Trophoblast cell (in vitro differentiated cells and primary cell): ENCODE measurements at regions not wholly inside any gene's neighbourhood (a gene's known extent, or its start where the extent isn't known, plus 50 kb on each side); places are given as distances from the start of the nearest gene placed in this dataset.

Experiments
- DNase-seq, 2 donors: peaks; one replicate each; pipeline ENCODE4 v3.0.0-alpha.2; 2016
- H2AFZ ChIP-seq: 2 replicates; pipeline ENCODE4 v1.6.1; 2013; ENCODE audit warnings: low read length, moderate library complexity, mild to moderate bottlenecking; ENCODE audit not compliant: insufficient read depth, poor library complexity
- H2AK5ac ChIP-seq: 2 replicates; pipeline ENCODE4 v1.6.1; 2013; ENCODE audit warnings: mild to moderate bottlenecking, low read length
- H2BK120ac ChIP-seq: 2 replicates; pipeline ENCODE4 v1.6.1; 2013; ENCODE audit warnings: low read length, mild to moderate bottlenecking, moderate library complexity; ENCODE audit not compliant: insufficient read depth, poor library complexity
- H2BK12ac ChIP-seq: 2 replicates; pipeline ENCODE4 v1.6.1; 2013; ENCODE audit warnings: mild to moderate bottlenecking, low read length, moderate library complexity
- H2BK5ac ChIP-seq: 2 replicates; pipeline ENCODE4 v1.6.1; 2013; ENCODE audit warnings: low read length, low read depth, moderate library complexity, mild to moderate bottlenecking; ENCODE audit not compliant: poor library complexity
- H3K14ac ChIP-seq: 2 replicates; pipeline ENCODE4 v1.6.1; 2013; ENCODE audit warnings: mild to moderate bottlenecking, low read length
- H3K18ac ChIP-seq: 2 replicates; pipeline ENCODE4 v1.6.1; 2013; ENCODE audit warnings: mild to moderate bottlenecking, low read length
- H3K23ac ChIP-seq: 2 replicates; pipeline ENCODE4 v1.6.1; 2013; ENCODE audit warnings: low read length
- H3K27ac ChIP-seq: 2 replicates; pipeline ENCODE4 v1.5.1; 2013; ENCODE audit warnings: low read depth, mild to moderate bottlenecking, inconsistent platforms, low read length, moderate library complexity
- H3K27me3 ChIP-seq: 2 replicates; pipeline ENCODE4 v1.6.1; 2013; ENCODE audit warnings: inconsistent platforms, mild to moderate bottlenecking, low read length, moderate library complexity; ENCODE audit not compliant: insufficient read depth
- H3K36me3 ChIP-seq, 2 experiments: 1 replicate in 1 of 2; 2 replicates in 1 of 2; pipeline ENCODE4 v1.6.1; 2013; ENCODE audit warnings: low read length in 2 of 2, mild to moderate bottlenecking in 2 of 2, moderate library complexity in 1 of 2; ENCODE audit not compliant: insufficient read depth in 2 of 2, control insufficient read depth in 1 of 2
- H3K4ac ChIP-seq: 2 replicates; pipeline ENCODE4 v1.6.1; 2013; ENCODE audit warnings: low read depth, mild to moderate bottlenecking, low read length, moderate library complexity
- H3K4me1 ChIP-seq, 2 experiments: 1 replicate in 1 of 2; 2 replicates in 1 of 2; pipeline ENCODE4 v1.6.1; 2013; ENCODE audit warnings: low read length in 2 of 2, mild to moderate bottlenecking in 2 of 2, moderate library complexity in 1 of 2; ENCODE audit not compliant: insufficient read depth in 2 of 2, control insufficient read depth in 1 of 2
- H3K4me2 ChIP-seq: 2 replicates; pipeline ENCODE4 v1.6.1; 2013; ENCODE audit warnings: inconsistent platforms, mild to moderate bottlenecking, low read length, moderate library complexity
- H3K4me3 ChIP-seq: 2 replicates; pipeline ENCODE4 v1.5.1; 2013; ENCODE audit warnings: mild to moderate bottlenecking, low read depth, low read length, inconsistent platforms
- H3K79me1 ChIP-seq: one replicate; pipeline ENCODE4 v1.6.1; 2013; ENCODE audit warnings: low read length
- H3K79me2 ChIP-seq: 2 replicates; pipeline ENCODE4 v1.6.1; 2013; ENCODE audit warnings: low read length, mild to moderate bottlenecking; ENCODE audit not compliant: control insufficient read depth, insufficient read depth, poor library complexity
- H3K9ac ChIP-seq: 2 replicates; pipeline ENCODE4 v1.6.1; 2013; ENCODE audit warnings: mild to moderate bottlenecking, low read length
- H3K9me3 ChIP-seq: 2 replicates; pipeline ENCODE4 v1.6.1; 2013; ENCODE audit warnings: low read depth, mild to moderate bottlenecking, control low read depth, inconsistent platforms, low read length; ENCODE audit not compliant: insufficient read depth
- H4K12ac ChIP-seq: 2 replicates; pipeline ENCODE4 v1.6.1; 2013; ENCODE audit warnings: low read depth, mild to moderate bottlenecking, low read length, moderate library complexity
- H4K8ac ChIP-seq: 2 replicates; pipeline ENCODE4 v1.6.1; 2013; ENCODE audit warnings: low read depth, mild to moderate bottlenecking, low read length, moderate library complexity
- H4K91ac ChIP-seq: one replicate; pipeline ENCODE4 v1.6.1; 2013; ENCODE audit warnings: low read depth, mild to moderate bottlenecking, low read length, moderate library complexity
- WGBS: extraction: QIAGEN DNeasy Blood & Tissue Kit; methylation state at CpG from one replicate; pipeline ENCODE4 v1.1.7; 2013; ENCODE audit warnings: missing lambda C conversion rate; ENCODE audit not compliant: insufficient read length, insufficient coverage; ENCODE audit errors: extremely low coverage; 5-methylcytosine and 5-hydroxymethylcytosine counted together

- no peaks in the 10 kb centered on the region for H3K4me1 ChIP-seq
- no peaks in the 10 kb centered on the region for H3K79me1 ChIP-seq
- H3K23ac ChIP-seq: no peak overlapping the region
- no peak overlapping the region for H4K91ac ChIP-seq
- no peaks in the 10 kb centered on the region for H3K27me3 ChIP-seq
- no CpG with 5 or more reads among the region's 3 CpGs for WGBS
- H3K18ac ChIP-seq: no peak overlapping the region
- peak; percentile 62 to 93 for DNase-seq
- H3K9me3 ChIP-seq: no peaks in the 10 kb centered on the region
- no peak overlapping the region for H2BK12ac ChIP-seq
- no peak overlapping the region for H4K12ac ChIP-seq
- H3K14ac ChIP-seq: no peak overlapping the region
- no peak overlapping the region for H3K9ac ChIP-seq
- no peaks in the 10 kb centered on the region for H3K79me2 ChIP-seq
- H2BK5ac ChIP-seq: no peak overlapping the region
- H3K4ac ChIP-seq: no peak overlapping the region
- no peak overlapping the region for H2BK120ac ChIP-seq
- no peak overlapping the region for H3K4me2 ChIP-seq
- no peak overlapping the region for H2AFZ ChIP-seq
- no peak overlapping the region for H2AK5ac ChIP-seq
- H3K36me3 ChIP-seq: no peaks in the 10 kb centered on the region
- H4K8ac ChIP-seq: no peak overlapping the region
- H3K27ac ChIP-seq: no peak overlapping the region
- no peak overlapping the region for H3K4me3 ChIP-seq
These were observed 78.6 kb upstream of the SOD1 start for GRCh38 chr21:31580866-31581276.

- Histone ChIP-seq H3K9ac (no peak overlapping the region), H2BK5ac (no peak overlapping the region), H2BK12ac (no peak overlapping the region), H3K4me2 (no peak overlapping the region), H2BK120ac (no peak overlapping the region), H3K18ac (no peak overlapping the region), H3K9me3 (no peaks in the 10 kb centered on the region), H3K4me1 (no peaks in the 10 kb centered on the region), H3K23ac (no peak overlapping the region), H4K8ac (no peak overlapping the region), H4K12ac (no peak overlapping the region), H3K4ac (no peak overlapping the region), H3K27me3 (no peaks in the 10 kb centered on the region), H3K79me1 (no peaks in the 10 kb centered on the region), H3K79me2 (no peaks in the 10 kb centered on the region), H3K27ac (no peak overlapping the region), H2AK5ac (no peak overlapping the region), H3K4me3 (no peak overlapping the region), H3K14ac (no peak overlapping the region), H2AFZ (no peak overlapping the region), H3K36me3 (no peaks in the 10 kb centered on the region), H4K91ac (no peak overlapping the region)
- no peak for DNase-seq
These were observed 82.2 kb upstream of the SOD1 start for GRCh38 chr21:31577271-31577670.

- no peak overlapping the region for H3K14ac ChIP-seq
- H3K79me1 ChIP-seq: no peaks in the 10 kb centered on the region
- H2AFZ ChIP-seq: no peak overlapping the region
- H3K9ac ChIP-seq: no peak overlapping the region
- no peaks in the 10 kb centered on the region for H3K4me1 ChIP-seq
- no peak overlapping the region for H2BK5ac ChIP-seq
- H2AK5ac ChIP-seq: no peak overlapping the region
- no peak overlapping the region for H2BK120ac ChIP-seq
- no peak overlapping the region for H3K4ac ChIP-seq
- H2BK12ac ChIP-seq: no peak overlapping the region
- no peak overlapping the region for H3K23ac ChIP-seq
- no peak overlapping the region for H4K91ac ChIP-seq
- H3K4me3 ChIP-seq: no peak overlapping the region
- no peak overlapping the region for H4K8ac ChIP-seq
- no peak overlapping the region for H3K18ac ChIP-seq
- no peak overlapping the region for H3K4me2 ChIP-seq
- H3K79me2 ChIP-seq: no peaks in the 10 kb centered on the region
- no peaks in the 10 kb centered on the region for H3K9me3 ChIP-seq
- no peak for DNase-seq
- H4K12ac ChIP-seq: no peak overlapping the region
- H3K27me3 ChIP-seq: no peaks in the 10 kb centered on the region
- no CpG with 5 or more reads among the region's 6 CpGs for WGBS
- no peaks in the 10 kb centered on the region for H3K36me3 ChIP-seq
- H3K27ac ChIP-seq: no peak overlapping the region
These were observed 83.1 kb upstream of the SOD1 start for GRCh38 chr21:31576428-31576827.

GRCh38 chr21:31573217-31573616 is 86.3 kb upstream of the SOD1 start:
- Histone ChIP-seq H3K23ac (no peak overlapping the region), H3K36me3 (no peaks in the 10 kb centered on the region), H4K12ac (no peak overlapping the region), H3K4ac (no peak overlapping the region), H2BK120ac (no peak overlapping the region), H3K27me3 (no peaks in the 10 kb centered on the region), H3K4me3 (no peak overlapping the region), H3K4me2 (no peak overlapping the region), H3K4me1 (no peaks in the 10 kb centered on the region), H2BK12ac (no peak overlapping the region), H4K8ac (no peak overlapping the region), H3K9me3 (no peaks in the 10 kb centered on the region), H3K79me1 (no peaks in the 10 kb centered on the region), H2AFZ (no peak overlapping the region), H3K27ac (no peak overlapping the region), H3K18ac (no peak overlapping the region), H4K91ac (no peak overlapping the region), H2BK5ac (no peak overlapping the region), H2AK5ac (no peak overlapping the region), H3K79me2 (no peaks in the 10 kb centered on the region), H3K9ac (no peak overlapping the region), H3K14ac (no peak overlapping the region)
- no peak for DNase-seq
- WGBS: no CpG with 5 or more reads among the region's 2 CpGs
